B cell (primary cell): ENCODE measurements at regions not wholly inside any gene's neighbourhood (a gene's known extent, or its start where the extent isn't known, plus 50 kb on each side); places are given as distances from the start of the nearest gene placed in this dataset.

ENCODE experiments used
- CTCF ChIP-seq: fragments of 200-600 bp; IDR thresholded peaks from one replicate; pipeline ENCODE4 v1.8.0; 2022; ENCODE audit warnings: antibody characterized with exemption, mild to moderate bottlenecking
- EZH2 ChIP-seq: IDR thresholded peaks from 2 replicates; pipeline ENCODE4 v1.6.1; 2012; ENCODE audit warnings: borderline replicate concordance, low read depth, mild to moderate bottlenecking, moderate library complexity, low read length; ENCODE audit not compliant: insufficient read depth, poor library complexity, severe bottlenecking

GRCh38 chr1:81729239-81729638 is 71.5 kb upstream of the ADGRL2 start:
- TF ChIP-seq CTCF (no peak), EZH2 (no peak)
